ENCODE measurements at regions not wholly inside any gene's neighbourhood (a gene's known extent, or its start where the extent isn't known, plus 50 kb on each side); places are given as distances from the start of the nearest gene placed in this dataset.

- no peak for DNase-seq
Measured at GRCh38 chr20:21575981-21576740, 62.3 kb upstream of the NKX2-2 start.

DNA sequence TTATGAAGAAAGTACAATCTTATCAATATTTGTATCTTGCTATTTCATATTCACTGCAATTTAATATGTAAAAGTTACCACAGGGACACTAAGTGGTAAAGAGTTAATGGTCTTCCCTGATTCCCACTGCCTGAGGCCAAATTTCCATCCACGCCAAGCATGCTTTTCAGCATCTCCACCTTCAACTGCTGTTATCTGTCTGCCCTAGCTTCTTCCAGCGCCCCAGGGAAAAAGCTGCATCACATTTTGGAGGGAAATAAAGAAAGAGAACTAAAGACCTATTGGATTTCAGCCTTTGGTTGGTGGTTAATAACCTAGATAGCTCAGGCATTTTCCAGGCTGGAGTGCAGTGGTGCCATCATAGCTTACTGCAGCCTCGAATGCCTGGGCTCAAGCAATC, 61.3 kb upstream of the NKX2-2 start:
- no peak for DNase-seq

DNA sequence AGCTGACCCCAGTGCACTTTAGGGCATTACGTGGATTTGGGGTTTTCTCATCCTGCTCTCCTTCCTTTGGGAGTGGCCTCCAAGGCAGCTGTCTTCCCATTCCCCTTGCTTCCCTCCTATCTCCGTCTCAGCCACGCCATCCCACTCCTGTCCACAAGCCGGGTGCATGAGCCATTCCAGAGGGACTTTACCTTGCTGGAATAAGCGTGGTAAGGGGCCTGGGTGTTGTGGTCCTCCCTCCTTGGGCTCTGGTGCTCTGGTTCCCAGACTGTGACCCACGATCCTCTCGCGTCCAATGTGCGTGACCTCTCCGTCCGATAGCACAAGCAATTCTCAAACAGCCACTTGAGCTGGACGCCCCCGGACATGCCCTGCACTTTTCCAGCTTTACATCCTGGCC, 60.6 kb upstream of the NKX2-2 start:
- DNase-seq = no peak

DNA sequence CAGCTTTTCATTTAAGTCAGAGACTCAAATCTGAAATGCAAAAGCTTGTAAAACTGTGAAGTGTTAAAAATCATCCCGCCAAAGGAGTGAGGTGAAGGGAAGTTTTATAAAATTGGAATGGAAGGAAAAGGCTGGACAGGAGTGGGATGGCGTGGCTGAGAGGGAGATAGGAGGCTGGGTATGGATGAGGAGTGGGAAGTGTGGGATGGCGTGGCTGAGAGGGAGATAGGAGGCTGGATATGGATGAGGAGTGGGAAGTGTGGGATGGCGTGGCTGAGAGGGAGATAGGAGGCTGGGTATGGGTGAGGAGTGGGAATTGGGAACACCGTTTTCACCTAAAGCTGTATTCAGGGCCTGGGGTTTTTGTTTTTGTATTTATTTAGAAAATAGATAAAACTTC, 59.4 kb upstream of the NKX2-2 start:
- no peak for DNase-seq

GRCh38 chr20:21571841-21572690, 58.2 kb upstream of the NKX2-2 start:
- DNase-seq = no peak

GRCh38 chr20:21570285-21570992, 56.6 kb upstream of the NKX2-2 start:
- no peak for DNase-seq

DNA sequence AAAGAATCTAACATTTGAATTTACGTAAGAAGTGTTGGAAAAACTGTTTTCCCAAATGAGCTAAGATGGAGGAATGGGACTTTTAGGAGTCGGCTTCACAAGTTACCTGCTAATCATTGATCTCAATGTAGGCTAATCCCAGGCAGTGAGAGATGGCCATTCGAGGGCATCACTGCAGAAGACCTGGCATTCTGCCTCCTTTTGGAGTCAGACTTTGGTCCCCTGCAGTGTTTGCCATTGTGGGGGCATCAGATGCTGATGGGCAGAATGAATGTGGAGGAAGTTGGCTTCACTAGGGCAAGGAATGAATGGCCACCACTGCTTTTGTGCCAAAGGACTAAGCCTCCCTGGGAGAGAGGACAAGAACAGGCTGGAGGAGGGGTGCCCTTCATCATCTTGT, 55.7 kb upstream of the NKX2-2 start:
- no peak for DNase-seq

DNA sequence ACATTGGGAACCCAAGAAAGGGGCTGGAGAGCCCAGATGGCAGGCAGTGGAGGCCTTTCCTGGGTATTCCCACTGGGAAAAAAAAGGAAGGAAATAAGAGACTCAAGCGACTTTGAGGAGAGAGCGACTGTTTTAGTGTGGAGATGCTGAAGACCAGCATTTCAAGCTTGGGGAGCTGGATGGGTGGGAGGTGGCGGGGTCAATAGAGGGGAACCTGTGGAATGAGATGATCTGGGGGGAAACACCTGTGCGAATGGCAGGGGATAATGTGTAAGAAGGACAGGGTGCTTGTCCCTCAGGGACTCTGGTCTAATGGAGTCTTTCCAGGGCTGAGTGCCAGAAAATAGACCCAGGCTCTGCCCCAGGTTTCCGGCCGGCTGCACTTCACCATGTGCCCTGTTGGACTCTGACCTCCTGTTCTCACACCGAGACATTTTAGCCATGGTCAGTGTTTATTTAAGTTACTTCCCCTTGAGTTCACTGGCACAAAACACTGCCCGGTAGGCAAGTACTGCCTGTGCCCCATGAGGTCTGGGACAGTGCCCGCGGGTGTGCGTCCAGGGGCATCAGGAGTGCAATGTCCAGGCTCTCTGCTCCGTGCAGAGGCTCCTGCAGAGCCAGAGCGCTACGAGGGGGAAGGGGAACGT, 50.4 kb upstream of the NKX2-2 start:
- DNase-seq = no peak

Measured in right lung (tissue), 2 donors.